ENCODE measurements at regions not wholly inside any gene's neighbourhood (a gene's known extent, or its start where the extent isn't known, plus 50 kb on each side); places are given as distances from the start of the nearest gene placed in this dataset.

DNA sequence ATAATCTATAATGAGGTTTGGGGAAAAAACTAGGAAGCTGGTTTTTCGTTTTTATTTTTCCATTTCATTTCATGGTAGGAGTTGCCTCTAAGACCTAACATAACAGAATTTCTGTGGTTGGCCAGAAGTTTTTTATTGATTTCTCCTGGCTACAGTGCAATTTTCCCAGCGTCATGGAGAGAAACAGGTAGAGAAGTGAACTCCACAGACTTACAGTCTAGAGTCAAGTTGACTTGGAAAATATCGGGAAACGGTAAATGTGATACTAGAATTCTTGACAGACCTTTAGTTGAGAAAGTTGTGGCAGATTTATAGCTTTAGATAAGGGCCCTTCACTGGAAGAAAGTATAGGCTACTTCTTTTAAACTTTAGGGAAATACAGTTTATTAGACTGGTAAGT is 238.3 kb downstream of the DOK5 start:
- DNase-seq: no peak

GRCh38 chr20:54711071-54711470 is 235.7 kb downstream of the DOK5 start:
- DNase-seq: no peak

DNA sequence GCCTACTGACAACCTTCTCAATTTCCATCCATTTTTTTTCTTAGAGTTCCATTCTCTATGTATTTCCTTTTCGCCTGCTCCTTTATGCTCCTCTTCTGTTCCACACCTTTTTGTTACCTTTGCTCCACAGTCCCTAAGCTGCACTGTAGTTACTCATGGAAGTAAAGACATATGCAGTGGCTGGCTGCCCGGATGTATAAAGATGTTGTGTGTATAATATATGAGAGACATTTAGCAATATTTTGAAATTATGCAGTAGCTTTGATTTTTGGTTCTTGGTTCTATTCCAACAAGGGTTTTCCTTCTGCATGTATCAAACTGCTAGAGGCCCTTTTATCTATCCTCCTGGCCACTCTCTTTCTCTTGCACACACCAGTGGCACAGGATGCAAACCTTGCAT is 234.9 kb downstream of the DOK5 start:
- no peak for DNase-seq

DNA sequence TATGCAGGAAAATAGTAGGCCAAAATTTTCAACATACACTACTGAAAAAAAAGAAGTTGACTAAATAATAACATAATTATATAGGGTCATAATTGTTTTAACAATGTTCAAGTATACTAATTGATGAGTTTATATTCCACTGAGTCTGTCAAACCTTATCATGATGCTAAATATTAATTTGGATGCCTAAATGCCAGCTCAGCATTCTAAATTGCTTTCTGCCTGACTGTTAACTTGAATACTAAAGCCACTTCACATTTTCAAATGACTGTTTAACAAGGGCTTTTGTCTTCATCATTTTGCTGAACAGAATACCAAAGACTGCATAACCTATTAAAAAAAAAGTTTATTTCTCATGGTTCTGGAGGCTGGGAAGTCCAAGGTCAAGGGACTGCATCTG is 232.8 kb downstream of the DOK5 start:
- no peak for DNase-seq

DNA sequence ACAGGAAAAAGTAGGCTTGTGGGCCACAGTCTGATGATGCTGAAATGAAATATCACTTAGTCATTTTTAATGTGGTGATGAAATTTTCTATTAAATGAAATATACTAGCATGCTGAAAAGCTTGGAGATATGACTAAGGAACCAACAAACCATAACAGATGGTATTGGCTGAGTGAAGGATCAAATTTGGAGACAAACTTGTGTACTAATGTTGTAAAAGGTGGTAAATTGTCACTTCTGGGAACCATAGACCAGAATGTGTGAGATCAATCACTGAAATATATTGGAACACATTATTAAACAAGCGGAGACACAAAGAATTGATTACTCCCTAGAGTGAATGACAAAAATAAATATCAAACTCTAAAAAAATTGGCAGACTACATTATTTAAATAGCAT is 232.4 kb downstream of the DOK5 start:
- no peak for DNase-seq

DNA sequence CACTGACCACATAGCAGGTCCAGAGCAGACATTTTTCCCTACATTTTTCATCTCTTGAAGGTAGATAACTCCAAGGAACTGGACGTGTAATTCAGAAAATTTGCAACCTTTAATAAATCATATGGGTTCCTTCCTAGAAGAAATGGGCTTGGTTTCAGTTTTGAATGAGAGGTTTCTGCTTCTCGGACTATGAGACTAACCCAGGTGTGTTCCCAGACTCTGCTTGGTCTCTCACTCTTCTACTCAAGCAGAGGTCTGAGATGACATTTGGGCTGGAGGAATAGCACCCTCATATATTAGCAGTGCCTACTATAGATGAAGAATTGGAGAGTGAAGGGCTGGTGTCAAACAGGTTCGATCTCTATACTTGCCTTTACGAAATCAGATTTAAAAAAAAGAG is 231.2 kb downstream of the DOK5 start:
- DNase-seq: no peak

GRCh38 chr20:54704032-54704635 is 228.7 kb downstream of the DOK5 start:
- no peak for DNase-seq

Measured in NCI-H446 treated with DMSO at 0.1 percent for 48 hours (cell line).